Fibroblast of pulmonary artery (primary cell): ENCODE measurements at regions not wholly inside any gene's neighbourhood (a gene's known extent, or its start where the extent isn't known, plus 50 kb on each side); places are given as distances from the start of the nearest gene placed in this dataset.

Experiments used
- DNase-seq: peaks from one replicate; pipeline ENCODE4 v3.0.0-alpha.2; 2010; ENCODE audit warnings: low read depth
- H3K4me3 ChIP-seq: replicated peaks from 2 replicates; pipeline ENCODE4 v1.5.1; 2011; ENCODE audit warnings: low read depth, mild to moderate bottlenecking, control low read depth, low read length, moderate library complexity
- CTCF ChIP-seq: IDR thresholded peaks from 2 replicates; pipeline ENCODE4 v1.5.1; 2011; ENCODE audit warnings: mild to moderate bottlenecking, control low read depth, low read length, inconsistent platforms; ENCODE audit errors: missing control alignments

DNA sequence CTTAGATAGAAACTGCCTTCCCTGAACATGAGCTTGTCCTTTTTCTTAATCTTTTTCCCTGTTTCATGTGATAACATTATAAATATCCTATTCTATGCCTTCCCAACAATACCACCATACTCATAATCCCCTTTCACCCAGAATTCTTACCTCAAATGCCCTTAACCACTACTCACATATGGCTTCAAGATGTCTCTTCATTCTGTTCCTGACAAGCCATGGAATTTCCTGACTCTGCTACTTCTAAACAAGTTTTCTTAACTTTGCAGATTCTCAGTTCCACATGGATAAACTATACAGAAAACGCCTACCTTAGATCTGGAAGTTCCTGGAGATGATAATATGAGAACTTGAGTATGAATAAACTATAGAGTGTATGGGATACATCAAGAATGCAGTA, 1217.8 kb downstream of the CDH8 start:
- TF ChIP-seq CTCF = no peak
- DNase-seq = no peak
- H3K4me3 ChIP-seq = no peak overlapping the region

DNA sequence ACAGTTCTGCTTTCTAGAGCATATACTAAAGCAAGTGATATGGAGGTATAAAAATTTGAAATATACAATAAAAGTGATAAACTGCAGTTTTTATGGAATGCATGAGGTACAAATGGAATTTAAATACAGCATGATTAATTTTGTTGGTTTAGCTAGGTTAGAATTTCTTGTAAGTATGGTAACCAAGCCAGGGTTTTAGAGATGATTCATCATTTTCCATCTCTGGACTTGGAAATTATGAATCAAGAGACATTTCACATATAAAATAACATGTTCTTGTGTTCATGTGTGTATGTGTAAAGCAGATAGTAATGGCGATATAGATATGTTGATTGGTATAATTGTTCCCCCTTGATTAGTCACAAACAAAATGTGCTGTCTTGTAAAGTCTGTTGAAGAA, 1219.8 kb downstream of the CDH8 start:
- no peak overlapping the region for H3K4me3 ChIP-seq
- TF ChIP-seq CTCF = no peak

GRCh38 chr16:60815865-60816264, 1220.4 kb downstream of the CDH8 start:
- DNase-seq = no peak
- no peak for TF ChIP-seq CTCF
- H3K4me3 ChIP-seq = no peak overlapping the region

More for the DNA sequence above, 1219.8 kb downstream of the CDH8 start:
- DNase-seq = no peak

GRCh38 chr16:60815033-60815432, 1221.2 kb downstream of the CDH8 start:
- no peak overlapping the region for H3K4me3 ChIP-seq
- no peak for TF ChIP-seq CTCF
- no peak for DNase-seq

DNA sequence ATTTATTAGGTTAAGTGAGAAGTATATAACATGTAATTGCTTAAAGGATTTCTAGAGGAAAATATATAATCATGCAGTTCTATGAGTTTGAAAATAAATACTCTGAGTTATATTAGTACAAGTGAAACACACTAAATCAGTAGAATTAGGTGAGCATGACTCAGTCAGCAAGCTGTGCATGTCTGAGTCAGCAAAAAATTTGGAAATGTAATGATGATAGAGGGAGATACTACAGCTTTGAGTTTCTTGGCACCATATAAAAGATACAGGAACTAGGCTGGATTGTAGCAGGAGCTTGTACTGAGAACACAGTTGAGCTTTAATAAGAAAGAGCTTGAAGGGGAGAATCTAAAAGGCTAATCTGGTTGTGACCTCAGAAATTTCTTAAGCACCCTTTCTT, 1224.6 kb downstream of the CDH8 start:
- no peak for TF ChIP-seq CTCF
- DNase-seq = no peak
- no peak overlapping the region for H3K4me3 ChIP-seq

GRCh38 chr16:60811051-60811608, 1225.1 kb downstream of the CDH8 start:
- DNase-seq = no peak
- H3K4me3 ChIP-seq = no peak overlapping the region
- TF ChIP-seq CTCF = no peak

DNA sequence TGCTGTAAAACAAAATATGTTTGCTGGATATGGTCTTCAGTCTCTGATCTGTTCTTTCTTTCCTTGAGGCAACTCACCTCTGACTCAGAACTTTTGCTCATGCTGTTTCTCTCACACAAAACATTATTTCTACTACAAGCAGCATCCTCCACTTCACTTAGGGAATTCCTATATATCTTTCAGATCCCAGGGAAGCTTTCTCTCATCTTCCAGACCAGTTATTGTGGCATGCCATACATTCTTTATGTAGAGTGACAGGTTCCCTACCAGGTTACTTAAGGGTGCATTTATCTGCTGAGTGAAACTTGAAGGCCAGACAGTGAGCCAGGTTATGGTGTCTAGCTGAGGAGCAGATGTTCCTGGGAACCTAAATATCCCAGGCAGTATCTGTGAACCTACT, 1226.0 kb downstream of the CDH8 start:
- H3K4me3 ChIP-seq = no peak overlapping the region
- DNase-seq = no peak
- no peak for TF ChIP-seq CTCF
